ENCODE measurements at regions not wholly inside any gene's neighbourhood (a gene's known extent, or its start where the extent isn't known, plus 50 kb on each side); places are given as distances from the start of the nearest gene placed in this dataset.

DNA sequence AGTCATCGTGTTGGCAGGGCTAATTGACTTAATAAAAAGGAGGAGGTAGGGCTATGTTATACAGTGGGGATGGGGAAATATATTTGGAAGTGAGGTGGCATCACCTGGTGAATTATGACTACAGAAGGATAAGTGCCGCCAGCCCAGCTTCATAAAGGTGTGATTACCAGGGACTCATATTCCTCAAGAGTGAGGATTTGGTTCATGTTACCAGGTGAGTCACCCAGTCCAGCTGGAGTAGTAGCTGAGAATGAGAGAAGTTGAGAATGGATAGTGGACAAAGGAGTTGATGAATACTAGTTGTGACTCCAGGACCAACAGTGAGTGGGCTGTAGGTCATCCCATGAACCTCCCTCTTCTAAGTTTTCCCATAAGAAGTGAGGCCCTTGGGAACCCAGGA, 143.0 kb upstream of the GALNT15 start:
- Mint-ChIP-seq H3K4me3 (no peak overlapping the region), H3K4me1 (ENCODE audit: low read depth) (no peaks in the 10 kb centered on the region), H3K27ac (no peak overlapping the region), H3K9me3 (no peaks in the 10 kb centered on the region), H3K27me3 (ENCODE audit: insufficient read depth) (peaks cover 16% of the 10 kb centered on the region), H3K36me3 (ENCODE audit: low read depth) (no peaks in the 10 kb centered on the region)
- DNase-seq (ENCODE audit: low spot score) = no peak
- intact Hi-C loops (cut with micrococcal nuclease) = no loop called here

- intact Hi-C loops (cut with micrococcal nuclease) = no loop called here
Measured at GRCh38 chr3:16033889-16034687, 140.4 kb upstream of the GALNT15 start.

DNA sequence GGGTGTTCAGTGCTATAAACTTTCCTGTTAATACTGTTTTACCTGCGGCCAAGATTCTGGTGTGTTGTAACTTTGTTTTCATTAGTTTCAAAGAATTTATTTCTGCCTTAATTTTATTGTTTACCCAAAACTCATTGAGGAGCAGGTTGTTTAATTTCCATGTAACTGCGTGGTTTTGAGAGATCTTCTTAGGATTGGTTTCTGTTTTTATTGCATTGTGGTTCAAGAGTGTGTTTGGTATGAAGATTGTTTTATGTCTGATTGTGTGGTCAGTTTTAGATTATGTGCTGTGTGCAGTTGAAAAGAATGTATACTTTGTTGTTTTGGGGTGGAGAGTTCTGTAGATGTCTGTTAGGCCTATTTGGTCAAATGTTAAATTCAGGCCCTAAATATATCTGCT, 133.5 kb upstream of the GALNT15 start:
- DNase-seq (ENCODE audit: low spot score) = no peak
- intact Hi-C loops (cut with micrococcal nuclease) = no loop called here
- no peak overlapping the region for H3K27ac Mint-ChIP-seq
- H3K9me3 Mint-ChIP-seq = no peaks in the 10 kb centered on the region
- H3K4me1 Mint-ChIP-seq (ENCODE audit: low read depth) = no peaks in the 10 kb centered on the region
- peaks cover 22% of the 10 kb centered on the region for H3K27me3 Mint-ChIP-seq (ENCODE audit: insufficient read depth)
- H3K36me3 Mint-ChIP-seq (ENCODE audit: low read depth) = no peaks in the 10 kb centered on the region
- no peak overlapping the region for H3K4me3 Mint-ChIP-seq

More at GRCh38 chr3:16033889-16034687, 140.4 kb upstream of the GALNT15 start:
- Mint-ChIP-seq H3K27me3 (ENCODE audit: insufficient read depth) (peaks cover 20% of the 10 kb centered on the region), H3K9me3 (no peaks in the 10 kb centered on the region), H3K27ac (no peak overlapping the region), H3K4me1 (ENCODE audit: low read depth) (no peaks in the 10 kb centered on the region), H3K4me3 (no peak overlapping the region), H3K36me3 (ENCODE audit: low read depth) (no peaks in the 10 kb centered on the region)
- no peak for DNase-seq (ENCODE audit: low spot score)

DNA sequence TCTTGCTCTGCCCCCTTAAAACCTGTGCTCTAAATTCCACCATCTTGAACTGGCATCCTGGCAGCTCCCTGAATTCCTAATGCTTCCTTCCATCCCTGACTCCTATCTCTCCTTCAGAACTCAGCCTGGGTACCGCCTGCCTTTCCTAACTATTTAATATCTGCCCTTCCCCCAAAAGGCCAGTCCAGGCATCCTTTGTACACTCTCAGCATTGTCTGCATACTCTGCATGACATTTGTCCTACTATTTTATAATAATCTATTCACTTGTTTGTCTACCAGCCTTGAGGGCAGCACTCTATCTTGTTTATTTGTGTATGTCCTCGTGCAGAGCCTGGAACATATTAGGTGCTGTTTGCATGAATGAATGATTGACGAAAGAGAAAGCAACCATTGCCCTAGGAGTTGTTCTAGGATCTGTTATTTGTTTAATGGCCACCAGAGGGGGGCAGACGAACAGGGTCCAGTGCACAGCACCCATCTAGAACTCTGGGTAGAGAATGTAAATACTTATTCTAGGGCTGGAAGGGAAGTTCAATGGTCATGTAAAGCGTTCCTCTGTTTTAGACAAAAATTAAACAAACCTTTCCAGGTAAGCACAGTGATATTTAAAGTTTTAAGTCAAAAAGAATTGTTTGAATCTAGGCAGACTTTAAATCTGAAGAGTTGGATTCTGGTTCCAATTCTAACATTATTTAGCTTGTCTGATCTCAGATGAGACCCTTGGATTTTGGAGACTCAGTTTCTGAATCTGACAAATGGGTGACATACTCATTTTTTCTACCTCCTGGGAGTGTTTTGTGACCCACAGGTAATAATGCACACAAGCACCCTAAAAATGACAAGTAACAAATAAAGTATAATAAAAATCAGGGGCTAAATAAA, 125.8 kb upstream of the GALNT15 start:
- DNase-seq (ENCODE audit: low spot score) = peak; percentile 23
- Mint-ChIP-seq H3K4me1 (ENCODE audit: low read depth) (peaks cover 6% of the 10 kb centered on the region), H3K4me3 (no peak overlapping the region), H3K27me3 (ENCODE audit: insufficient read depth) (no peaks in the 10 kb centered on the region), H3K36me3 (ENCODE audit: low read depth) (no peaks in the 10 kb centered on the region), H3K27ac (no peak overlapping the region), H3K9me3 (no peaks in the 10 kb centered on the region)
- intact Hi-C loops (cut with micrococcal nuclease) = loop anchor here (1.0 to 5.0 kb wide), 6 partner anchors 130 to 1364 kb away; no protein-coding TSS in a partner anchor

GRCh38 chr3:16050641-16051467, 123.6 kb upstream of the GALNT15 start:
- intact Hi-C loops (cut with micrococcal nuclease) = no loop called here
- H3K27ac Mint-ChIP-seq = no peak overlapping the region
- H3K36me3 Mint-ChIP-seq (ENCODE audit: low read depth) = no peaks in the 10 kb centered on the region
- H3K9me3 Mint-ChIP-seq = no peaks in the 10 kb centered on the region
- no peak overlapping the region for H3K4me3 Mint-ChIP-seq
- H3K27me3 Mint-ChIP-seq (ENCODE audit: insufficient read depth) = no peaks in the 10 kb centered on the region
- no peak for DNase-seq (ENCODE audit: low spot score)
- peaks cover 6% of the 10 kb centered on the region for H3K4me1 Mint-ChIP-seq (ENCODE audit: low read depth)

DNA sequence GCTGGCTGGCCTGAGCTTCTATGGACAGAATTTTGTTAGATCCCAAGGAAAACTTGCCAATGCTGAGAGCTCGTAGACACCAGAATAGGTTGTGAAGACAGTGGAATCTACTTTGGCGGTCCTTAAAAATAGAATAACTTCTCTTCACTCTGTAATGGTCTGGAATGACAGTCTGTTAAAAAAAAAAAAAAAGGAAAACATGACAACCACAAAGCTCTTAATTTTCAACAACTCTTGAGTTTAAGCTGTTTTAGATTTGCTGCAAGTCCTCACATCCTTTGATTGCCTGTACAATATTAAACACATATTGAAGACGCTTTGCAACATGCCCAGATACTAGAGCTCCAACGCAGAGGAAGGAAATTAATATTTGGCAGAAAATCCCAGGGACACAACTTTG, 122.8 kb upstream of the GALNT15 start:
- H3K27me3 Mint-ChIP-seq (ENCODE audit: insufficient read depth) = no peaks in the 10 kb centered on the region
- H3K9me3 Mint-ChIP-seq = no peaks in the 10 kb centered on the region
- H3K4me1 Mint-ChIP-seq (ENCODE audit: low read depth) = peaks cover 6% of the 10 kb centered on the region
- intact Hi-C loops (cut with micrococcal nuclease) = no loop called here
- no peak for DNase-seq (ENCODE audit: low spot score)
- H3K36me3 Mint-ChIP-seq (ENCODE audit: low read depth) = no peaks in the 10 kb centered on the region
- no peak overlapping the region for H3K4me3 Mint-ChIP-seq
- H3K27ac Mint-ChIP-seq = no peak overlapping the region

DNA sequence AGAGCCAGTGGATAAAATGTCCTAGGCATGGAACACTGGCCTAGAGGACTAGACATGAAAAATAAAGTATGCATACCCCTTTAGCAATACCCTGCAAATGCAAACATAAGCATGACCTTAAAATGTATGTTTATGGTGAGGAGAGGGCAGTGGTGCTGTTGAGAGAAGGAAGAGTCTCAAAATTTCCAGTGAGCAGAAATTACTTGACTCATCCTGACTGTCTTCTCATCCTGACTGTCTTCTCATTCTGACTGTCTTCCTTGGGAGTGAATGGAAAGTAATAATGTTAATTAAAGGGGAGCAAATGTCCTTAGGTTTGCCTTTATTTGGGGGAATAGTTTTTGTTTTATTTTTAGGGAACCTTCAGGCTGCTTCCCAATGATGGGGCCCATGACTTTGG, 121.5 kb upstream of the GALNT15 start:
- intact Hi-C loops (cut with micrococcal nuclease) = no loop called here
- H3K27ac Mint-ChIP-seq = no peak overlapping the region
- no peaks in the 10 kb centered on the region for H3K27me3 Mint-ChIP-seq (ENCODE audit: insufficient read depth)
- H3K9me3 Mint-ChIP-seq = no peaks in the 10 kb centered on the region
- DNase-seq (ENCODE audit: low spot score) = no peak
- H3K36me3 Mint-ChIP-seq (ENCODE audit: low read depth) = no peaks in the 10 kb centered on the region
- peaks cover 6% of the 10 kb centered on the region for H3K4me1 Mint-ChIP-seq (ENCODE audit: low read depth)
- no peak overlapping the region for H3K4me3 Mint-ChIP-seq

- H3K36me3 Mint-ChIP-seq (ENCODE audit: low read depth) = no peaks in the 10 kb centered on the region
- H3K9me3 Mint-ChIP-seq = no peaks in the 10 kb centered on the region
- no peak overlapping the region for H3K27ac Mint-ChIP-seq
- H3K4me1 Mint-ChIP-seq (ENCODE audit: low read depth) = peaks cover under 1% of the 10 kb centered on the region
- intact Hi-C loops (cut with micrococcal nuclease) = no loop called here
- no peaks in the 10 kb centered on the region for H3K27me3 Mint-ChIP-seq (ENCODE audit: insufficient read depth)
- DNase-seq (ENCODE audit: low spot score) = no peak
- no peak overlapping the region for H3K4me3 Mint-ChIP-seq
Measured at GRCh38 chr3:16053794-16054193, 120.7 kb upstream of the GALNT15 start.

DNA sequence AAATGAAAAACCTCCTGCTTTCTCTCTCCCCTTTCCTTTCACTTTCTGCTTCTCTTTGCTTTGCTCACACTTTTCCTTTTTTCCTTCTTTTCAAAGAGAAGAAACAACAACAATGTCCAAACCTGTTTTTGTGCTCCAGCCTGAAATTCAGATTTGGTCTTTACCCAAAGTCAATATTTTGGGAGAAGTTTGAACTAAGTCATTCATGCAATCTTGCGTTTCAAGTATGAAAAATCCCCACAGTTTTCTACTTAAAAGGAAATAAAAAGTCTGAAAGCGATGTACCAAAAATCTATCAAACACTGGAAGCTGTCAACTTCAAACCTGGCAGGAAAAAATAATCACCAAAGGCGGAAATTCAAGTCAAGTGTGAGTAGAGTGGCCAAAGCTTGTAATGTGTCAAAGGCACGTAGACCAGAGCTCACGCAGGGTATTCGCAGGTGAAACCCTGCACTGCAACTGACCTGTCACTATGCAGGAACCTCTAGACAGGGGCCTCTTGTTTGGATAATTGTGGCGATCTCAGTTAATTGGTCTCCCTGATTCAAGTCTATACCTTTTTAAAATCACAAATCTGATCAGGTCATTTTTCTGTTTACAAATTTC, 118.8 kb upstream of the GALNT15 start:
- Mint-ChIP-seq H3K36me3 (ENCODE audit: low read depth) (no peaks in the 10 kb centered on the region), H3K27me3 (ENCODE audit: insufficient read depth) (no peaks in the 10 kb centered on the region), H3K27ac (no peak overlapping the region), H3K9me3 (no peaks in the 10 kb centered on the region), H3K4me3 (no peak overlapping the region), H3K4me1 (ENCODE audit: low read depth) (no peaks in the 10 kb centered on the region)
- DNase-seq (ENCODE audit: low spot score) = no peak
- intact Hi-C loops (cut with micrococcal nuclease) = no loop called here

GRCh38 chr3:16056217-16056616, 118.3 kb upstream of the GALNT15 start:
- intact Hi-C loops (cut with micrococcal nuclease) = no loop called here
- H3K27me3 Mint-ChIP-seq (ENCODE audit: insufficient read depth) = peaks cover 2% of the 10 kb centered on the region
- no peak for DNase-seq (ENCODE audit: low spot score)

GRCh38 chr3:16058521-16058920, 116.0 kb upstream of the GALNT15 start:
- intact Hi-C loops (cut with micrococcal nuclease) = no loop called here
- no peak for DNase-seq (ENCODE audit: low spot score)
- Mint-ChIP-seq H3K4me3 (no peak overlapping the region), H3K27ac (no peak overlapping the region), H3K27me3 (ENCODE audit: insufficient read depth) (peaks cover 8% of the 10 kb centered on the region), H3K9me3 (no peaks in the 10 kb centered on the region), H3K4me1 (ENCODE audit: low read depth) (no peaks in the 10 kb centered on the region), H3K36me3 (ENCODE audit: low read depth) (no peaks in the 10 kb centered on the region)

More at GRCh38 chr3:16056217-16056616, 118.3 kb upstream of the GALNT15 start:
- no peaks in the 10 kb centered on the region for H3K36me3 Mint-ChIP-seq (ENCODE audit: low read depth)
- no peak overlapping the region for H3K4me3 Mint-ChIP-seq
- H3K27ac Mint-ChIP-seq = no peak overlapping the region
- H3K9me3 Mint-ChIP-seq = no peaks in the 10 kb centered on the region
- H3K4me1 Mint-ChIP-seq (ENCODE audit: low read depth) = no peaks in the 10 kb centered on the region

GRCh38 chr3:16059081-16059537, 115.4 kb upstream of the GALNT15 start:
- Mint-ChIP-seq H3K36me3 (ENCODE audit: low read depth) (no peaks in the 10 kb centered on the region), H3K27me3 (ENCODE audit: insufficient read depth) (peaks cover 8% of the 10 kb centered on the region), H3K9me3 (no peaks in the 10 kb centered on the region), H3K27ac (no peak overlapping the region), H3K4me1 (ENCODE audit: low read depth) (no peaks in the 10 kb centered on the region), H3K4me3 (no peak overlapping the region)
- DNase-seq (ENCODE audit: low spot score) = no peak
- intact Hi-C loops (cut with micrococcal nuclease) = no loop called here

Measured in activated T-helper 1 cell treated with anti-CD3 and anti-CD28 coated beads, Interleukin-12 subunit alpha, Interleukin-12 subunit beta, Interleukin-2, Interleukin-4 antibody, amounts not matched to agents 30 ng/mL and 10 ng/mL and 1 ng/mL, durations not matched to agents 14 hours and 24 hours and 36 hours (primary cell).